Neuronal stem cell (in vitro differentiated cells): ENCODE measurements at regions not wholly inside any gene's neighbourhood (a gene's known extent, or its start where the extent isn't known, plus 50 kb on each side); places are given as distances from the start of the nearest gene placed in this dataset.
A peak's percentile ranks its signal among the peaks of the same experiment; 100 is the strongest.

Source experiments
- DNase-seq: peaks from one replicate; pipeline ENCODE4 v3.0.0-alpha.2; 2013; ENCODE audit warnings: low spot score
- H2AFZ ChIP-seq: one replicate; pipeline ENCODE4 v1.6.1; 2013; ENCODE audit warnings: mild to moderate bottlenecking, low read length, inconsistent platforms
- H2AK5ac ChIP-seq: 2 replicates; pipeline ENCODE4 v1.6.1; 2013; ENCODE audit warnings: low read depth, mild to moderate bottlenecking, inconsistent platforms, low read length, moderate library complexity, mixed read lengths
- H2BK120ac ChIP-seq: 2 replicates; pipeline ENCODE4 v1.6.1; 2013; ENCODE audit warnings: low read depth, mild to moderate bottlenecking, inconsistent platforms, low read length, moderate library complexity, mixed read lengths
- H2BK12ac ChIP-seq: one replicate; pipeline ENCODE4 v1.6.1; 2013; ENCODE audit warnings: low read length, inconsistent platforms
- H2BK15ac ChIP-seq: 2 replicates; pipeline ENCODE4 v1.6.1; 2013; ENCODE audit warnings: mild to moderate bottlenecking, low read length, inconsistent platforms, mixed read lengths
- H2BK5ac ChIP-seq: one replicate; pipeline ENCODE4 v1.6.1; 2013; ENCODE audit warnings: inconsistent platforms, mild to moderate bottlenecking, low read length, moderate library complexity
- H3K14ac ChIP-seq: one replicate; pipeline ENCODE4 v1.6.1; 2013; ENCODE audit warnings: low read length, inconsistent platforms
- H3K18ac ChIP-seq: 2 replicates; pipeline ENCODE4 v1.6.1; 2013; ENCODE audit warnings: low read length, inconsistent platforms
- H3K23ac ChIP-seq: 2 replicates; pipeline ENCODE4 v1.6.1; 2013; ENCODE audit warnings: low read depth, mild to moderate bottlenecking, mixed read lengths, low read length, inconsistent platforms; ENCODE audit not compliant: poor library complexity
- H3K27ac ChIP-seq: replicated peaks from 3 replicates; pipeline ENCODE4 v1.5.1; 2013; ENCODE audit warnings: low read length, inconsistent platforms
- H3K27me3 ChIP-seq, 3 experiments: 2 replicates each; pipeline ENCODE4 v1.6.1; 2013; ENCODE audit warnings: low read length in 3 of 3, mild to moderate bottlenecking in 2 of 3, inconsistent platforms in 1 of 3, low read depth in 1 of 3, mixed read lengths in 1 of 3, moderate library complexity in 1 of 3; ENCODE audit not compliant: control insufficient read depth in 3 of 3, insufficient read depth in 3 of 3
- H3K36me3 ChIP-seq, 2 donors: replicated peaks in 1 of 2; 2 replicates each; pipeline ENCODE4 v1.6.1; 2013; ENCODE audit warnings: low read length in 2 of 2; ENCODE audit not compliant: control insufficient read depth in 2 of 2, insufficient read depth in 2 of 2
- H3K4ac ChIP-seq: 2 replicates; pipeline ENCODE4 v1.6.1; 2013; ENCODE audit warnings: inconsistent platforms, mild to moderate bottlenecking, low read length, moderate library complexity
- H3K4me1 ChIP-seq, 2 donors: 1 replicate in 1 of 2; 2 replicates in 1 of 2; pipeline ENCODE4 v1.6.1; 2013; ENCODE audit warnings: low read length in 2 of 2, low read depth in 1 of 2; ENCODE audit not compliant: control insufficient read depth in 2 of 2, insufficient read depth in 1 of 2
- H3K4me2 ChIP-seq: one replicate; pipeline ENCODE4 v1.6.1; 2013; ENCODE audit warnings: mild to moderate bottlenecking, low read length, inconsistent platforms; ENCODE audit not compliant: insufficient read depth, poor library complexity, severe bottlenecking
- H3K4me3 ChIP-seq, 2 donors: 2 replicates each; pipeline ENCODE4 v1.5.1; 2013; ENCODE audit warnings: low read length in 2 of 2, mild to moderate bottlenecking in 2 of 2, inconsistent platforms in 1 of 2, moderate library complexity in 1 of 2
- H3K79me1 ChIP-seq: one replicate; pipeline ENCODE4 v1.6.1; 2013; ENCODE audit warnings: low read depth, mild to moderate bottlenecking, inconsistent platforms, low read length, moderate library complexity
- H3K9ac ChIP-seq: one replicate; pipeline ENCODE4 v1.6.1; 2013; ENCODE audit warnings: mild to moderate bottlenecking, low read depth, low read length, inconsistent platforms; ENCODE audit not compliant: poor library complexity
- H3K9me3 ChIP-seq, 2 donors: replicated peaks in 1 of 2; 2 replicates each; pipeline versions ENCODE3 to v1.6.1; 2013; ENCODE audit warnings: low read length in 2 of 2, mild to moderate bottlenecking in 2 of 2, inconsistent platforms in 1 of 2, low read depth in 1 of 2, mixed read lengths in 1 of 2, moderate library complexity in 1 of 2; ENCODE audit not compliant: control insufficient read depth in 2 of 2, insufficient read depth in 1 of 2
- H4K8ac ChIP-seq: one replicate; pipeline ENCODE4 v1.6.1; 2013; ENCODE audit warnings: low read depth, mild to moderate bottlenecking, inconsistent platforms, low read length, moderate library complexity
- H4K91ac ChIP-seq: one replicate; pipeline ENCODE4 v1.6.1; 2013; ENCODE audit warnings: low read length, low read depth, mild to moderate bottlenecking, inconsistent platforms; ENCODE audit not compliant: poor library complexity
- WGBS, 2 donors: extraction: QIAGEN DNeasy Blood & Tissue Kit; methylation state at CpG; one replicate each; pipeline ENCODE4 v1.1.7; 2013; ENCODE audit warnings: missing lambda C conversion rate in 2 of 2, mixed read lengths in 1 of 2; ENCODE audit not compliant: insufficient read length in 2 of 2, insufficient replicate concordance in 1 of 2; ENCODE audit errors: extremely low coverage in 2 of 2; 5-methylcytosine and 5-hydroxymethylcytosine counted together

DNA sequence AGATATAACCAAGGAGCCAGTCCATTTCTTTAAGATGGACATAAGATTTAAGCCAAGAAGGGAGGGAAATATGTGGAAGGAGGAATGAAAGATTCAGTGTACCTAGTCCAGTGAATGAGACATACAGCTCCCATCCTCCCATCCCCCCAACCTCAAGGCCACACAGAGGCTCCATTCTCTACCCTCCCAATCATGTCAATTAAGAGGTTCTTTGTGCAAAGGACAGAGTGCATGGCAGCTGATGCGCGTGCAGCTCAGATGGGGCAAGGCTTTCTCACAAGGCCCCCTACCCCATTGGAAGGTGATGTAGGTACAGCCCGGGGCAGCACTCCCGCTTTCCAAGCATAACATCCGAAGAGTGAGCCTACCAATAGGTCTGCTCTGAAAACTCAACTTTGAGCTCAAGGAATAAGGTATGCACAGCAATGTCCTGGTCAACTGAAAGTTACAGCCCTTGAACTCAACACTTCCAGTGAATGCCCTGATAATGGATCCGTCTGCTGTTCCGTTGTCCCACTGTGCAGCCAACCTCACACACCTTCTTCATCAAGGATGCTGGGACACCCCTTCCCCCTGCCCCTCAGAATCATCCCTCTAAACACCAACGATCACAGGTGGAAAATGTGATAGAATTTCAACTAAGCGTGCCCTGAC, 458.1 kb downstream of the SOX9 start:
- H3K4me3 ChIP-seq, result no peak overlapping the region
- no CpG with 5 or more reads among the region's 9 CpGs for WGBS, 2 donors
- no peak overlapping the region for H3K14ac ChIP-seq
- H2BK120ac ChIP-seq, result peak overlapping the region; percentile 16
- DNase-seq, result no peak
- H2BK12ac ChIP-seq, result peak overlapping the region; percentile 8
- H3K4me1 ChIP-seq, result peaks cover 10 to 40% of the 10 kb centered on the region in 2 donors
- H3K9me3 ChIP-seq, result no peaks in the 10 kb centered on the region
- H3K27me3 ChIP-seq, result no peaks in the 10 kb centered on the region
- no peak overlapping the region for H3K4ac ChIP-seq
- no peak overlapping the region for H4K91ac ChIP-seq
- no peak overlapping the region for H4K8ac ChIP-seq
- H2BK15ac ChIP-seq, result peak overlapping the region; percentile 13
- H2AFZ ChIP-seq, result no peak overlapping the region
- H3K36me3 ChIP-seq, result no peaks in the 10 kb centered on the region
- H3K18ac ChIP-seq, result peak overlapping the region; percentile 71
- no peak overlapping the region for H3K27ac ChIP-seq
- H3K79me1 ChIP-seq, result peaks cover 5% of the 10 kb centered on the region
- H3K23ac ChIP-seq, result no peak overlapping the region
- no peak overlapping the region for H3K9ac ChIP-seq
- no peak overlapping the region for H2AK5ac ChIP-seq
- no peak overlapping the region for H3K4me2 ChIP-seq
- no peak overlapping the region for H2BK5ac ChIP-seq

GRCh38 chr17:72579990-72580320, 459.1 kb downstream of the SOX9 start:
- Histone ChIP-seq H3K27me3 (no peaks in the 10 kb centered on the region), H3K4me3 (no peak overlapping the region), H2BK120ac (no peak overlapping the region), H4K8ac (no peak overlapping the region), H4K91ac (no peak overlapping the region), H3K18ac (no peak overlapping the region), H3K4me2 (no peak overlapping the region), H3K36me3 (no peaks in the 10 kb centered on the region), H3K79me1 (peaks cover 5% of the 10 kb centered on the region), H2BK12ac (no peak overlapping the region), H3K23ac (no peak overlapping the region), H3K4ac (no peak overlapping the region), H3K9me3 (no peaks in the 10 kb centered on the region), H2BK15ac (no peak overlapping the region), H2AK5ac (no peak overlapping the region), H3K14ac (no peak overlapping the region), H2AFZ (no peak overlapping the region), H3K27ac (no peak overlapping the region), H3K9ac (no peak overlapping the region), H3K4me1 (peaks cover 10 to 32% of the 10 kb centered on the region in 2 donors), H2BK5ac (no peak overlapping the region)
- no CpG with 5 or more reads among the region's 2 CpGs for WGBS, 2 donors
- DNase-seq, result no peak

DNA sequence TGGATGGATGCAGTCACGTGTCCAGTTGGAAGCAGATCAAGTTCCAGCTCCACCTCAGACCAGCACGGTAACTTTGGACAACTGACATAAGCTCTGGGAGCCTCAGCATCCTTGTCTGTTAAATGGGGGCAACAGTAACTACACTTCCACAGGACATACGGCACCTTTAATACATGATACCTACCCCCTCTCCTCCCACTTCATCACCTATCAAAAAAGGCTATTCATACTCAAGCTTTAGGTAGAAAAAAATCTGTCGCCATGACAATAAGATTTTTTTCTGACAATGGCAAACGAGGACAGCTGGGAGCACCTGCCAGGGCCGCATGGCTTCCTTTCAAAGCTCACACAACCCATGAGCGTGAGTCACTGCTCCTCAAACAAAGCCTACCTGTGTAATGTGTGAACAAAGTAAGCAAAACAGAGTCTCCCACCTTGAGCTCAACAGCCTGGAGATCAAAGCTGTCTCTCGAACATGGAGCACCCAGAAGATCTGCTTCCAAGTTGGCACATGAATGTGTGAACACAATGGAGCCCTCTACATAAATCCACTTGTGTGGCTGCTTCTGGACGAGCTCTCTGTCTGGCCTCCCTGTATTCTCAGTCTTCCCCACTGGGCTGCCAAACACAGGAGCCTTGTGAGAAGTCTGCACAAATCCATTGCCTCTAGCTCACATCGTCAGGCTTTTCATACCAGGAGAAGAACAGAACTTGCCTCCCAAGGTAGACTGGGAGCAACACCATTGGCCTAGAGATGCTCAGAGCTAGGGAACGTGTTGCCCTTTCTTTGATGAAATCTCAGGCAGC, 459.7 kb downstream of the SOX9 start:
- H2BK12ac ChIP-seq, result no peak overlapping the region
- no peak overlapping the region for H2BK120ac ChIP-seq
- no peak overlapping the region for H3K18ac ChIP-seq
- H4K91ac ChIP-seq, result no peak overlapping the region
- no peak overlapping the region for H3K4me2 ChIP-seq
- DNase-seq, result no peak
- H3K23ac ChIP-seq, result no peak overlapping the region
- no peaks in the 10 kb centered on the region for H3K36me3 ChIP-seq
- no peak overlapping the region for H2AK5ac ChIP-seq
- no peak overlapping the region for H2AFZ ChIP-seq
- no peak overlapping the region for H3K4ac ChIP-seq
- H3K4me1 ChIP-seq, result peaks cover 10 to 27% of the 10 kb centered on the region in 2 donors
- no peak overlapping the region for H2BK15ac ChIP-seq
- no peak overlapping the region for H2BK5ac ChIP-seq
- WGBS, 2 donors, result no CpG with 5 or more reads among the region's 11 CpGs
- no peak overlapping the region for H3K9ac ChIP-seq
- no peaks in the 10 kb centered on the region for H3K27me3 ChIP-seq
- no peak overlapping the region for H4K8ac ChIP-seq
- H3K27ac ChIP-seq, result no peak overlapping the region
- no peaks in the 10 kb centered on the region for H3K9me3 ChIP-seq
- peaks cover 2% of the 10 kb centered on the region for H3K79me1 ChIP-seq
- no peak overlapping the region for H3K14ac ChIP-seq
- no peak overlapping the region for H3K4me3 ChIP-seq

GRCh38 chr17:72587156-72587555, 466.3 kb downstream of the SOX9 start:
- Histone ChIP-seq H2AK5ac (no peak overlapping the region), H3K14ac (no peak overlapping the region), H3K4me3 (no peak overlapping the region), H2AFZ (no peak overlapping the region), H3K9me3 (no peaks in the 10 kb centered on the region), H3K4me1 (peaks cover 6 to 7% of the 10 kb centered on the region in 2 donors), H3K4ac (no peak overlapping the region), H3K18ac (no peak overlapping the region), H4K91ac (no peak overlapping the region), H3K79me1 (no peaks in the 10 kb centered on the region), H4K8ac (no peak overlapping the region), H3K27me3 (peaks cover 0 to 23% (median 6%) of the 10 kb centered on the region in 3 experiments), H3K27ac (no peak overlapping the region), H2BK120ac (no peak overlapping the region), H3K9ac (no peak overlapping the region), H3K23ac (no peak overlapping the region), H2BK15ac (no peak overlapping the region), H2BK5ac (no peak overlapping the region), H2BK12ac (no peak overlapping the region), H3K36me3 (no peaks in the 10 kb centered on the region), H3K4me2 (no peak overlapping the region)
- WGBS, 2 donors, result no CpG with 5 or more reads among the region's 7 CpGs
- DNase-seq, result no peak
